CD14-positive monocyte (primary cell): ENCODE measurements at regions not wholly inside any gene's neighbourhood (a gene's known extent, or its start where the extent isn't known, plus 50 kb on each side); places are given as distances from the start of the nearest gene placed in this dataset.

Source experiments
- DNase-seq, 3 donors: peaks; one replicate each; pipeline ENCODE4 v3.0.0-alpha.2; 2011 to 2022
- H2AFZ ChIP-seq: 2 replicates; pipeline ENCODE4 v1.6.0; 2012; ENCODE audit warnings: mild to moderate bottlenecking, low read depth, low read length, inconsistent platforms; ENCODE audit not compliant: insufficient read depth, poor library complexity, severe bottlenecking
- H3K27ac ChIP-seq, 2 donors: 1 replicate in 1 of 2; 2 replicates in 1 of 2; pipeline ENCODE4 v1.5.1; 2012 to 2013; ENCODE audit warnings: low read length in 2 of 2, control low read depth in 1 of 2, inconsistent platforms in 1 of 2, low read depth in 1 of 2, mild to moderate bottlenecking in 1 of 2
- H3K27me3 ChIP-seq, 2 donors: one replicate each; pipeline versions ENCODE4 v1.6.0 to v1.6.1; 2011 to 2013; ENCODE audit warnings: low read length in 2 of 2; ENCODE audit not compliant: control insufficient read depth in 2 of 2, insufficient read depth in 2 of 2
- H3K36me3 ChIP-seq, 2 donors: replicated peaks in 1 of 2; 1 replicate in 1 of 2; 2 replicates in 1 of 2; pipeline versions ENCODE4 v1.5.1 to v1.6.1; 2012 to 2013; ENCODE audit warnings: low read length in 2 of 2, control low read depth in 1 of 2, inconsistent platforms in 1 of 2, mild to moderate bottlenecking in 1 of 2; ENCODE audit not compliant: insufficient read depth in 2 of 2, control insufficient read depth in 1 of 2
- H3K4me1 ChIP-seq, 2 donors: 1 replicate in 1 of 2; 2 replicates in 1 of 2; pipeline versions ENCODE4 v1.5.1 to v1.6.1; 2012 to 2013; ENCODE audit warnings: low read length in 2 of 2, control low read depth in 1 of 2, inconsistent platforms in 1 of 2, mild to moderate bottlenecking in 1 of 2, moderate library complexity in 1 of 2; ENCODE audit not compliant: insufficient read depth in 2 of 2, control insufficient read depth in 1 of 2
- H3K4me2 ChIP-seq: replicated peaks from 2 replicates; pipeline ENCODE3; 2012; ENCODE audit warnings: low read length, moderate library complexity, mild to moderate bottlenecking; ENCODE audit not compliant: poor library complexity, severe bottlenecking; ENCODE audit errors: extremely low read depth
- H3K4me3 ChIP-seq, 3 experiments: fragments of 200-600 bp in 1 of 3; sonication (generic) in 1 of 3; replicated peaks in 1 of 3; 1 replicate in 2 of 3; 2 replicates in 1 of 3; pipeline ENCODE4 v1.5.1; 2011 to 2013; ENCODE audit warnings: low read length in 3 of 3, mild to moderate bottlenecking in 3 of 3, control low read depth in 2 of 3, low read depth in 2 of 3, inconsistent platforms in 1 of 3, moderate library complexity in 1 of 3
- H3K79me2 ChIP-seq: 2 replicates; pipeline ENCODE4 v1.6.0; 2012; ENCODE audit warnings: mild to moderate bottlenecking, control low read depth, inconsistent platforms, low read length, moderate library complexity; ENCODE audit not compliant: insufficient read depth
- H3K9ac ChIP-seq: 2 replicates; pipeline ENCODE4 v1.6.0; 2017; ENCODE audit warnings: low read length, mild to moderate bottlenecking; ENCODE audit not compliant: insufficient read depth, poor library complexity, severe bottlenecking
- H3K9me3 ChIP-seq, 2 donors: replicated peaks in 1 of 2; 1 replicate in 1 of 2; 2 replicates in 1 of 2; pipeline versions ENCODE4 v1.5.1 to v1.6.1; 2012 to 2013; ENCODE audit warnings: low read length in 2 of 2, control low read depth in 1 of 2; ENCODE audit not compliant: control insufficient read depth in 1 of 2, insufficient read depth in 1 of 2
- H4K20me1 ChIP-seq: 2 replicates; pipeline ENCODE4 v1.6.0; 2012; ENCODE audit warnings: mild to moderate bottlenecking, low read length, control low read depth, moderate library complexity; ENCODE audit not compliant: insufficient read depth
- H3K27ac Mint-ChIP-seq, 7 donors: one replicate each; pipeline ENCODE4 v1.8.0; 2020; ENCODE audit warnings: mild to moderate bottlenecking in 7 of 7, mixed read lengths in 7 of 7, moderate library complexity in 6 of 7, inconsistent platforms in 2 of 7
- H3K27me3 Mint-ChIP-seq, 3 donors: one replicate each; pipeline ENCODE4 v1.8.0; 2021 to 2022; ENCODE audit warnings: low read depth in 3 of 3, mild to moderate bottlenecking in 3 of 3, mixed read lengths in 3 of 3, moderate library complexity in 3 of 3, inconsistent platforms in 1 of 3
- H3K36me3 Mint-ChIP-seq, 2 donors: one replicate each; pipeline ENCODE4 v1.8.0; 2020; ENCODE audit warnings: mixed read lengths in 2 of 2, inconsistent platforms in 1 of 2, mild to moderate bottlenecking in 1 of 2
- H3K4me1 Mint-ChIP-seq: one replicate; pipeline ENCODE4 v1.8.0; 2020; ENCODE audit warnings: mild to moderate bottlenecking, mixed read lengths
- H3K4me3 Mint-ChIP-seq, 2 donors: one replicate each; pipeline ENCODE4 v1.8.0; 2020; ENCODE audit warnings: mild to moderate bottlenecking in 2 of 2, mixed read lengths in 2 of 2, moderate library complexity in 1 of 2
- H3K9me3 Mint-ChIP-seq, 7 donors: one replicate each; pipeline ENCODE4 v1.8.0; 2020 to 2022; ENCODE audit warnings: mixed read lengths in 7 of 7, mild to moderate bottlenecking in 6 of 7, moderate library complexity in 6 of 7, inconsistent platforms in 2 of 7
- CTCF ChIP-seq: fragments of 200-600 bp; IDR thresholded peaks from one replicate; pipeline ENCODE4 v1.8.0; 2022; ENCODE audit warnings: antibody characterized with exemption, mild to moderate bottlenecking
- WGBS: methylation state at CpG from one replicate; pipeline ENCODE4 v1.1.5; 2013; ENCODE audit warnings: missing lambda C conversion rate; ENCODE audit not compliant: insufficient coverage; 5-methylcytosine and 5-hydroxymethylcytosine counted together
- intact Hi-C, 2 donors: fragments of 100-400 bp; cut with micrococcal nuclease; formaldehyde crosslinking; loops; one replicate each; pipeline versions ENCODE4 v1.15.0 to v1.15.1; 2023

- H3K36me3 ChIP-seq, result no peaks in the 10 kb centered on the region
- H4K20me1 ChIP-seq, result no peaks in the 10 kb centered on the region
- H3K9me3 Mint-ChIP-seq, result peaks cover 0 to 20% (median 13%) of the 10 kb centered on the region in 7 donors
- no peak overlapping the region for H3K4me3 Mint-ChIP-seq
- H3K27me3 Mint-ChIP-seq, result peaks cover 0 to under 1% (median 0%) of the 10 kb centered on the region in 3 donors
- no peak for TF ChIP-seq CTCF
- H3K27ac Mint-ChIP-seq, result no peak overlapping the region
- no peaks in the 10 kb centered on the region for H3K36me3 Mint-ChIP-seq
- no peaks in the 10 kb centered on the region for H3K79me2 ChIP-seq
- WGBS, result 95% methylated on average over 4 of the region's 4 CpGs
- no peak overlapping the region for H3K4me2 ChIP-seq
- H3K4me3 ChIP-seq, result no peak overlapping the region
- intact Hi-C loops, result no loop called here
- no peak overlapping the region for H3K9ac ChIP-seq
- no peak for DNase-seq
- H3K9me3 ChIP-seq, result peaks cover 22 to 23% of the 10 kb centered on the region in 2 donors
- H2AFZ ChIP-seq, result no peak overlapping the region
- H3K4me1 Mint-ChIP-seq, result no peaks in the 10 kb centered on the region
- no peak overlapping the region for H3K27ac ChIP-seq
- H3K27me3 ChIP-seq, result no peaks in the 10 kb centered on the region
- no peaks in the 10 kb centered on the region for H3K4me1 ChIP-seq
Measured at GRCh38 chr2:164328310-164328709, 293.0 kb downstream of the GRB14 start.

GRCh38 chr2:164323978-164324377, 297.3 kb downstream of the GRB14 start:
- H3K27me3 Mint-ChIP-seq, result peaks cover 0 to 1% (median 1%) of the 10 kb centered on the region in 3 donors
- TF ChIP-seq CTCF, result no peak
- H3K4me1 Mint-ChIP-seq, result no peaks in the 10 kb centered on the region
- Histone ChIP-seq H3K9me3 (peaks cover 12 to 15% of the 10 kb centered on the region in 2 donors), H2AFZ (no peak overlapping the region), H3K4me1 (no peaks in the 10 kb centered on the region), H3K4me3 (no peak overlapping the region), H3K27ac (no peak overlapping the region), H4K20me1 (no peaks in the 10 kb centered on the region), H3K9ac (no peak overlapping the region), H3K4me2 (no peak overlapping the region), H3K79me2 (no peaks in the 10 kb centered on the region), H3K36me3 (no peaks in the 10 kb centered on the region), H3K27me3 (no peaks in the 10 kb centered on the region)
- peaks cover 0 to 22% (median 12%) of the 10 kb centered on the region in 7 donors for H3K9me3 Mint-ChIP-seq
- no peak overlapping the region for H3K27ac Mint-ChIP-seq
- no peak for DNase-seq
- intact Hi-C loops, result no loop called here
- WGBS, result no CpG with 5 or more reads among the region's 3 CpGs
- no peaks in the 10 kb centered on the region for H3K36me3 Mint-ChIP-seq
- H3K4me3 Mint-ChIP-seq, result no peak overlapping the region
